NCI-H510A (cell line): ENCODE measurements at regions not wholly inside any gene's neighbourhood (a gene's known extent, or its start where the extent isn't known, plus 50 kb on each side); places are given as distances from the start of the nearest gene placed in this dataset.
"Not testable (repeated sequence)": the region's sequence is repeated elsewhere in the genome, so short reads cannot be mapped to it uniquely, and the experiment has no call there.

Source experiments
- DNase-seq: peaks from one replicate; lab custom pipeline; 2025; lab: John Stamatoyannopoulos, UW

- no peak for DNase-seq
Measured at GRCh38 chr2:76170009-76170384, 459.3 kb upstream of the GCFC2 start.

GRCh38 chr2:76169276-76170008 is 458.7 kb upstream of the GCFC2 start:
- no peak for DNase-seq

- DNase-seq = no peak
Measured at GRCh38 chr2:76163860-76164259, 453.1 kb upstream of the GCFC2 start.

GRCh38 chr2:76160670-76161069 is 450.0 kb upstream of the GCFC2 start:
- DNase-seq = no peak

- DNase-seq = no peak
Measured at GRCh38 chr2:76159042-76159648, 448.4 kb upstream of the GCFC2 start.

- no peak for DNase-seq
Measured at GRCh38 chr2:76157531-76157930, 446.8 kb upstream of the GCFC2 start.

GRCh38 chr2:76154981-76155380 is 444.3 kb upstream of the GCFC2 start:
- no peak for DNase-seq

- no peak for DNase-seq
Measured at GRCh38 chr2:76149846-76150245, 439.1 kb upstream of the GCFC2 start.

GRCh38 chr2:76139303-76139702 is 428.6 kb upstream of the GCFC2 start:
- DNase-seq = not testable (repeated sequence)

GRCh38 chr2:76128622-76129021 is 417.9 kb upstream of the GCFC2 start:
- DNase-seq = no peak

- DNase-seq = no peak
Measured at GRCh38 chr2:76120176-76120575, 409.5 kb upstream of the GCFC2 start.

- no peak for DNase-seq
Measured at GRCh38 chr2:76089683-76090082, 379.0 kb upstream of the GCFC2 start.

- DNase-seq = no peak
Measured at GRCh38 chr2:76083248-76083647, 372.5 kb upstream of the GCFC2 start.

GRCh38 chr2:76082509-76082908 is 371.8 kb upstream of the GCFC2 start:
- no peak for DNase-seq

- no peak for DNase-seq
Measured at GRCh38 chr2:76080154-76080553, 369.4 kb upstream of the GCFC2 start.

GRCh38 chr2:76075126-76075525 is 364.4 kb upstream of the GCFC2 start:
- DNase-seq = no peak

- DNase-seq = no peak
Measured at GRCh38 chr2:76073992-76074604, 363.4 kb upstream of the GCFC2 start.

GRCh38 chr2:76050196-76050595 is 339.5 kb upstream of the GCFC2 start:
- no peak for DNase-seq

- DNase-seq = no peak
Measured at GRCh38 chr2:76044701-76045100, 334.0 kb upstream of the GCFC2 start.

GRCh38 chr2:76039505-76039904 is 328.8 kb upstream of the GCFC2 start:
- DNase-seq = no peak

GRCh38 chr2:76027761-76028160 is 317.0 kb upstream of the GCFC2 start:
- DNase-seq = no peak

- DNase-seq = no peak
Measured at GRCh38 chr2:76019128-76019527, 308.4 kb upstream of the GCFC2 start.

- no peak for DNase-seq
Measured at GRCh38 chr2:76009484-76009883, 298.8 kb upstream of the GCFC2 start.
